DND-41 (cell line): ENCODE measurements at regions not wholly inside any gene's neighbourhood (a gene's known extent, or its start where the extent isn't known, plus 50 kb on each side); places are given as distances from the start of the nearest gene placed in this dataset.

Source experiments
- CTCF ChIP-seq: IDR thresholded peaks from 2 replicates; pipeline ENCODE4 v1.5.1; 2012; ENCODE audit warnings: borderline replicate concordance, low read length, moderate library complexity, mild to moderate bottlenecking; ENCODE audit not compliant: poor library complexity, severe bottlenecking; ENCODE audit errors: extremely low read depth
- EZH2 ChIP-seq: IDR thresholded peaks from 3 replicates; pipeline ENCODE4 v1.6.1; 2012; ENCODE audit warnings: borderline replicate concordance, low read depth, mild to moderate bottlenecking, moderate library complexity, low read length, inconsistent platforms; ENCODE audit not compliant: severe bottlenecking

- TF ChIP-seq CTCF (no peak), EZH2 (no peak)
These were observed 1203.6 kb upstream of the GJE1 start for GRCh38 chr6:140929121-140929520.
